GM18511 (cell line): ENCODE measurements at regions not wholly inside any gene's neighbourhood (a gene's known extent, or its start where the extent isn't known, plus 50 kb on each side); places are given as distances from the start of the nearest gene placed in this dataset.
"Not testable (repeated sequence)": the region's sequence is repeated elsewhere in the genome, so short reads cannot be mapped to it uniquely, and the experiment has no call there.

ENCODE experiments used
- ATAC-seq: cut with Tn5 transposase; IDR thresholded peaks from one replicate; pipeline ENCODE4 v1.9.1; 2021; ENCODE audit warnings: mild to moderate bottlenecking, moderate library complexity; ENCODE audit not compliant: unreplicated experiment

- ATAC-seq, result no peak
These were observed 170.2 kb upstream of the PZP start for GRCh38 chr12:9378430-9378835.

GRCh38 chr12:9372202-9372601 is 164.0 kb upstream of the PZP start:
- no peak for ATAC-seq

GRCh38 chr12:9367828-9368227 is 159.6 kb upstream of the PZP start:
- ATAC-seq, result no peak

- no peak for ATAC-seq
These were observed 159.0 kb upstream of the PZP start for GRCh38 chr12:9367201-9367600.

- ATAC-seq, result no peak
These were observed 157.1 kb upstream of the PZP start for GRCh38 chr12:9365296-9365695.

GRCh38 chr12:9364224-9365176 is 156.3 kb upstream of the PZP start:
- peak; percentile 93 for ATAC-seq

GRCh38 chr12:9363145-9363544 is 154.9 kb upstream of the PZP start:
- no peak for ATAC-seq

- ATAC-seq, result no peak
These were observed 153.7 kb upstream of the PZP start for GRCh38 chr12:9361879-9362326.

GRCh38 chr12:9354009-9354754 is 146.0 kb upstream of the PZP start:
- ATAC-seq, result not testable (repeated sequence)

- ATAC-seq, result no peak
These were observed 142.9 kb upstream of the PZP start for GRCh38 chr12:9351136-9351535.

- no peak for ATAC-seq
These were observed 142.0 kb upstream of the PZP start for GRCh38 chr12:9349888-9350885.

GRCh38 chr12:9348906-9349518 is 140.8 kb upstream of the PZP start:
- no peak for ATAC-seq

GRCh38 chr12:9347328-9348127 is 139.3 kb upstream of the PZP start:
- no peak for ATAC-seq

- ATAC-seq, result no peak
These were observed 138.7 kb upstream of the PZP start for GRCh38 chr12:9346866-9347327.

GRCh38 chr12:9345171-9345570 is 137.0 kb upstream of the PZP start:
- no peak for ATAC-seq

GRCh38 chr12:9344541-9344940 is 136.3 kb upstream of the PZP start:
- no peak for ATAC-seq

- ATAC-seq, result no peak
These were observed 135.5 kb upstream of the PZP start for GRCh38 chr12:9343731-9344130.

- ATAC-seq, result no peak
These were observed 134.6 kb upstream of the PZP start for GRCh38 chr12:9342614-9343353.

- ATAC-seq, result no peak
These were observed 133.0 kb upstream of the PZP start for GRCh38 chr12:9341260-9341585.
